ENCODE measurements at regions not wholly inside any gene's neighbourhood (a gene's known extent, or its start where the extent isn't known, plus 50 kb on each side); places are given as distances from the start of the nearest gene placed in this dataset.

DNA sequence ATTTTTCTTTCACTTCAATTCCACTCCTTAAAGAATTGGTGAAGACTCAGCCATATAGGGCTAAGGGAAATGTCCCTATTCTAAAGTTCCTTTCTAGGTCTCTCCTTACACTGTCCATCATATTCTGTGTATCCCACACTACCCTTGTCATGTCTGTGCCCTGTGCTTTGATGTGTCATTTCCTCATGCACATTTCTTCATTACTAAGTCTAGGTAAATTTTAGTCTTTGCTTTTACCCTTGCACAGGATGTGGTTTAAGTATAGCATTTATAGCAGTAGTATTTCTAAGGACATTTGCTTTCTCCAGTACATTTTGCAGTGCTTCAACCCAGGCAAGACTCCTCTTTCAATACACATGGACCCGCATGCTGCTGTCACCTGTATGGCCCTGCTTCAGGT lies 221.5 kb upstream of the ACVR2A start:
- TF ChIP-seq, protein P1, sequence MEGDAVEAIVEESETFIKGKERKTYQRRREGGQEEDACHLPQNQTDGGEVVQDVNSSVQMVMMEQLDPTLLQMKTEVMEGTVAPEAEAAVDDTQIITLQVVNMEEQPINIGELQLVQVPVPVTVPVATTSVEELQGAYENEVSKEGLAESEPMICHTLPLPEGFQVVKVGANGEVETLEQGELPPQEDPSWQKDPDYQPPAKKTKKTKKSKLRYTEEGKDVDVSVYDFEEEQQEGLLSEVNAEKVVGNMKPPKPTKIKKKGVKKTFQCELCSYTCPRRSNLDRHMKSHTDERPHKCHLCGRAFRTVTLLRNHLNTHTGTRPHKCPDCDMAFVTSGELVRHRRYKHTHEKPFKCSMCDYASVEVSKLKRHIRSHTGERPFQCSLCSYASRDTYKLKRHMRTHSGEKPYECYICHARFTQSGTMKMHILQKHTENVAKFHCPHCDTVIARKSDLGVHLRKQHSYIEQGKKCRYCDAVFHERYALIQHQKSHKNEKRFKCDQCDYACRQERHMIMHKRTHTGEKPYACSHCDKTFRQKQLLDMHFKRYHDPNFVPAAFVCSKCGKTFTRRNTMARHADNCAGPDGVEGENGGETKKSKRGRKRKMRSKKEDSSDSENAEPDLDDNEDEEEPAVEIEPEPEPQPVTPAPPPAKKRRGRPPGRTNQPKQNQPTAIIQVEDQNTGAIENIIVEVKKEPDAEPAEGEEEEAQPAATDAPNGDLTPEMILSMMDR (IDR thresholded peaks at IDR 0.05), result no peak
- no peak for TF ChIP-seq POLR2A (IDR thresholded peaks at IDR 0.05)
- TF ChIP-seq EP300 (IDR thresholded peaks at IDR 0.05), result no peak
